CD14-positive monocyte (primary cell): ENCODE measurements at regions not wholly inside any gene's neighbourhood (a gene's known extent, or its start where the extent isn't known, plus 50 kb on each side); places are given as distances from the start of the nearest gene placed in this dataset.

Source experiments
- DNase-seq, 3 donors: peaks; one replicate each; pipeline ENCODE4 v3.0.0-alpha.2; 2011 to 2022
- H2AFZ ChIP-seq: 2 replicates; pipeline ENCODE4 v1.6.0; 2012; ENCODE audit warnings: mild to moderate bottlenecking, low read depth, low read length, inconsistent platforms; ENCODE audit not compliant: insufficient read depth, poor library complexity, severe bottlenecking
- H3K27ac ChIP-seq, 2 donors: 1 replicate in 1 of 2; 2 replicates in 1 of 2; pipeline ENCODE4 v1.5.1; 2012 to 2013; ENCODE audit warnings: low read length in 2 of 2, control low read depth in 1 of 2, inconsistent platforms in 1 of 2, low read depth in 1 of 2, mild to moderate bottlenecking in 1 of 2
- H3K27me3 ChIP-seq, 2 donors: one replicate each; pipeline versions ENCODE4 v1.6.0 to v1.6.1; 2011 to 2013; ENCODE audit warnings: low read length in 2 of 2; ENCODE audit not compliant: control insufficient read depth in 2 of 2, insufficient read depth in 2 of 2
- H3K36me3 ChIP-seq, 2 donors: replicated peaks in 1 of 2; 1 replicate in 1 of 2; 2 replicates in 1 of 2; pipeline versions ENCODE4 v1.5.1 to v1.6.1; 2012 to 2013; ENCODE audit warnings: low read length in 2 of 2, control low read depth in 1 of 2, inconsistent platforms in 1 of 2, mild to moderate bottlenecking in 1 of 2; ENCODE audit not compliant: insufficient read depth in 2 of 2, control insufficient read depth in 1 of 2
- H3K4me1 ChIP-seq, 2 donors: 1 replicate in 1 of 2; 2 replicates in 1 of 2; pipeline versions ENCODE4 v1.5.1 to v1.6.1; 2012 to 2013; ENCODE audit warnings: low read length in 2 of 2, control low read depth in 1 of 2, inconsistent platforms in 1 of 2, mild to moderate bottlenecking in 1 of 2, moderate library complexity in 1 of 2; ENCODE audit not compliant: insufficient read depth in 2 of 2, control insufficient read depth in 1 of 2
- H3K4me2 ChIP-seq: replicated peaks from 2 replicates; pipeline ENCODE3; 2012; ENCODE audit warnings: low read length, moderate library complexity, mild to moderate bottlenecking; ENCODE audit not compliant: poor library complexity, severe bottlenecking; ENCODE audit errors: extremely low read depth
- H3K4me3 ChIP-seq, 3 experiments: fragments of 200-600 bp in 1 of 3; sonication (generic) in 1 of 3; replicated peaks in 1 of 3; 1 replicate in 2 of 3; 2 replicates in 1 of 3; pipeline ENCODE4 v1.5.1; 2011 to 2013; ENCODE audit warnings: low read length in 3 of 3, mild to moderate bottlenecking in 3 of 3, control low read depth in 2 of 3, low read depth in 2 of 3, inconsistent platforms in 1 of 3, moderate library complexity in 1 of 3
- H3K79me2 ChIP-seq: 2 replicates; pipeline ENCODE4 v1.6.0; 2012; ENCODE audit warnings: mild to moderate bottlenecking, control low read depth, inconsistent platforms, low read length, moderate library complexity; ENCODE audit not compliant: insufficient read depth
- H3K9ac ChIP-seq: 2 replicates; pipeline ENCODE4 v1.6.0; 2017; ENCODE audit warnings: low read length, mild to moderate bottlenecking; ENCODE audit not compliant: insufficient read depth, poor library complexity, severe bottlenecking
- H3K9me3 ChIP-seq, 2 donors: replicated peaks in 1 of 2; 1 replicate in 1 of 2; 2 replicates in 1 of 2; pipeline versions ENCODE4 v1.5.1 to v1.6.1; 2012 to 2013; ENCODE audit warnings: low read length in 2 of 2, control low read depth in 1 of 2; ENCODE audit not compliant: control insufficient read depth in 1 of 2, insufficient read depth in 1 of 2
- H4K20me1 ChIP-seq: 2 replicates; pipeline ENCODE4 v1.6.0; 2012; ENCODE audit warnings: mild to moderate bottlenecking, low read length, control low read depth, moderate library complexity; ENCODE audit not compliant: insufficient read depth
- H3K27ac Mint-ChIP-seq, 7 donors: one replicate each; pipeline ENCODE4 v1.8.0; 2020; ENCODE audit warnings: mild to moderate bottlenecking in 7 of 7, mixed read lengths in 7 of 7, moderate library complexity in 6 of 7, inconsistent platforms in 2 of 7
- H3K27me3 Mint-ChIP-seq, 3 donors: one replicate each; pipeline ENCODE4 v1.8.0; 2021 to 2022; ENCODE audit warnings: low read depth in 3 of 3, mild to moderate bottlenecking in 3 of 3, mixed read lengths in 3 of 3, moderate library complexity in 3 of 3, inconsistent platforms in 1 of 3
- H3K36me3 Mint-ChIP-seq, 2 donors: one replicate each; pipeline ENCODE4 v1.8.0; 2020; ENCODE audit warnings: mixed read lengths in 2 of 2, inconsistent platforms in 1 of 2, mild to moderate bottlenecking in 1 of 2
- H3K4me1 Mint-ChIP-seq: one replicate; pipeline ENCODE4 v1.8.0; 2020; ENCODE audit warnings: mild to moderate bottlenecking, mixed read lengths
- H3K4me3 Mint-ChIP-seq, 2 donors: one replicate each; pipeline ENCODE4 v1.8.0; 2020; ENCODE audit warnings: mild to moderate bottlenecking in 2 of 2, mixed read lengths in 2 of 2, moderate library complexity in 1 of 2
- H3K9me3 Mint-ChIP-seq, 7 donors: one replicate each; pipeline ENCODE4 v1.8.0; 2020 to 2022; ENCODE audit warnings: mixed read lengths in 7 of 7, mild to moderate bottlenecking in 6 of 7, moderate library complexity in 6 of 7, inconsistent platforms in 2 of 7
- WGBS: methylation state at CpG from one replicate; pipeline ENCODE4 v1.1.5; 2013; ENCODE audit warnings: missing lambda C conversion rate; ENCODE audit not compliant: insufficient coverage; 5-methylcytosine and 5-hydroxymethylcytosine counted together
- intact Hi-C, 2 donors: fragments of 100-400 bp; cut with micrococcal nuclease; formaldehyde crosslinking; loops; one replicate each; pipeline versions ENCODE4 v1.15.0 to v1.15.1; 2023
- TF ChIP-seq, protein P1 (sequence below): fragments of 200-600 bp; IDR thresholded peaks from one replicate; pipeline ENCODE4 v1.8.0; 2022; ENCODE audit warnings: antibody characterized with exemption, mild to moderate bottlenecking

DNA sequence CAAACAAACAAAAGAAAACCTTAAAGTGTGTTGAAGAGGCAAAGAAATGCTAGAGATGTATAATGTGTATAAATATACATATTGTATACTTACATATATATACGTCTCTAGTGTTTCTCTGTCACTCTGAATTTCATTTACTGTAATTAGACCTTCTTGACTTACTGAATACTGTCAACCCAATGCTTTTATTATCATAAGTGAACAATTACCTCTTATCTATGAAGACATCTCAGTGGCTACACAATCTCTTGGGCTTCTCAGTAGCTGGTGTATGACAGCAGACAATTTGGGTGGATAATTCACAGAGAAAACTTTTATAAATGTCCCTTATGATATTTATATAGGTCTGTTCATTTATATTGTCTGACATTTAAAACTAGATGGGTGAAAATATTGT, 664.1 kb upstream of the ANO3 start:
- H2AFZ ChIP-seq, result no peak overlapping the region
- Mint-ChIP-seq H3K27ac (no peak overlapping the region), H3K9me3 (no peaks in the 10 kb centered on the region), H3K4me1 (no peaks in the 10 kb centered on the region), H3K4me3 (no peak overlapping the region), H3K36me3 (no peaks in the 10 kb centered on the region), H3K27me3 (no peaks in the 10 kb centered on the region)
- H3K4me1 ChIP-seq, result no peaks in the 10 kb centered on the region
- no CpG with 5 or more reads among the region's 1 CpG for WGBS
- H3K4me2 ChIP-seq, result no peak overlapping the region
- H3K9me3 ChIP-seq, result no peaks in the 10 kb centered on the region
- H3K27me3 ChIP-seq, result no peaks in the 10 kb centered on the region
- intact Hi-C loops, result no loop called here
- H3K27ac ChIP-seq, result no peak overlapping the region
- no peaks in the 10 kb centered on the region for H4K20me1 ChIP-seq
- no peaks in the 10 kb centered on the region for H3K79me2 ChIP-seq
- DNase-seq, result no peak
- H3K4me3 ChIP-seq, result no peak overlapping the region
- TF ChIP-seq, protein P1, sequence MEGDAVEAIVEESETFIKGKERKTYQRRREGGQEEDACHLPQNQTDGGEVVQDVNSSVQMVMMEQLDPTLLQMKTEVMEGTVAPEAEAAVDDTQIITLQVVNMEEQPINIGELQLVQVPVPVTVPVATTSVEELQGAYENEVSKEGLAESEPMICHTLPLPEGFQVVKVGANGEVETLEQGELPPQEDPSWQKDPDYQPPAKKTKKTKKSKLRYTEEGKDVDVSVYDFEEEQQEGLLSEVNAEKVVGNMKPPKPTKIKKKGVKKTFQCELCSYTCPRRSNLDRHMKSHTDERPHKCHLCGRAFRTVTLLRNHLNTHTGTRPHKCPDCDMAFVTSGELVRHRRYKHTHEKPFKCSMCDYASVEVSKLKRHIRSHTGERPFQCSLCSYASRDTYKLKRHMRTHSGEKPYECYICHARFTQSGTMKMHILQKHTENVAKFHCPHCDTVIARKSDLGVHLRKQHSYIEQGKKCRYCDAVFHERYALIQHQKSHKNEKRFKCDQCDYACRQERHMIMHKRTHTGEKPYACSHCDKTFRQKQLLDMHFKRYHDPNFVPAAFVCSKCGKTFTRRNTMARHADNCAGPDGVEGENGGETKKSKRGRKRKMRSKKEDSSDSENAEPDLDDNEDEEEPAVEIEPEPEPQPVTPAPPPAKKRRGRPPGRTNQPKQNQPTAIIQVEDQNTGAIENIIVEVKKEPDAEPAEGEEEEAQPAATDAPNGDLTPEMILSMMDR, result no peak
- H3K36me3 ChIP-seq, result no peaks in the 10 kb centered on the region
- H3K9ac ChIP-seq, result no peak overlapping the region

DNA sequence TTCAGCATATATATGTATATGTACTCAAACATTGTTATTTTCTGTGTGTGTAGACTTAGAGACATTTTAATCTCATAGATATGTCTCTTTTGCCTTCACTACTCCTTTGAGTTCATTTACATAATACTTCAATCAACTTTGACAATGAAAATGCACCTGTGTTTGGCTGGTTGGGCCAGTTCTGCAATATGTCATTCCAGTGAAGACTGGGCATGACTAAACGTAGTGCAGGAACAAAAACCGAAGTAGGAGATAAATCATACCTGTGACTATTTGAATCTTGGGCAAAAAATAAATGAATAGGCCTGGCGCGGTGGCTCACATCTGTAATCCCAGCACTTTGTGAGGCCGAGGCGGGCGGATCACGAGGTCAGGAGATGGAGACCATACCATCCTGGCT, 640.0 kb upstream of the ANO3 start:
- TF ChIP-seq, protein P1, result no peak
- no peaks in the 10 kb centered on the region for H3K36me3 Mint-ChIP-seq
- no peaks in the 10 kb centered on the region for H3K36me3 ChIP-seq
- no peaks in the 10 kb centered on the region for H3K4me1 ChIP-seq
- no peak overlapping the region for H3K9ac ChIP-seq
- no peaks in the 10 kb centered on the region for H3K4me1 Mint-ChIP-seq
- H2AFZ ChIP-seq, result no peak overlapping the region
- H3K27me3 ChIP-seq, result no peaks in the 10 kb centered on the region
- intact Hi-C loops, result no loop called here
- no peak overlapping the region for H3K27ac ChIP-seq
- no peaks in the 10 kb centered on the region for H3K79me2 ChIP-seq
- DNase-seq, result no peak
- no peak overlapping the region for H3K27ac Mint-ChIP-seq
- peaks cover 4 to 12% of the 10 kb centered on the region in 2 donors for H3K9me3 ChIP-seq
- no peaks in the 10 kb centered on the region for H4K20me1 ChIP-seq
- no peak overlapping the region for H3K4me2 ChIP-seq
- H3K4me3 Mint-ChIP-seq, result no peak overlapping the region
- no peaks in the 10 kb centered on the region for H3K27me3 Mint-ChIP-seq
- H3K4me3 ChIP-seq, result no peak overlapping the region
- 93% methylated on average over 8 of the region's 8 CpGs for WGBS
- H3K9me3 Mint-ChIP-seq, result peaks cover 0 to 6% (median 3%) of the 10 kb centered on the region in 7 donors
